CD8-positive, alpha-beta memory T cell (primary cell): ENCODE measurements at regions not wholly inside any gene's neighbourhood (a gene's known extent, or its start where the extent isn't known, plus 50 kb on each side); places are given as distances from the start of the nearest gene placed in this dataset.
"Not testable (repeated sequence)": the region's sequence is repeated elsewhere in the genome, so short reads cannot be mapped to it uniquely, and the experiment has no call there.

ENCODE experiments used
- CTCF ChIA-PET: fragments of 350-600 bp; sonication (Branson Sonifier 250); formaldehyde crosslinking; loops from one replicate; lab custom pipeline; 2021; ENCODE audit warnings: antibody characterized with exemption; lab: Charles Lee
- POLR2A ChIA-PET: fragments of 350-600 bp; sonication (Branson Sonifier 250); formaldehyde crosslinking; loops from one replicate; lab custom pipeline; 2021; ENCODE audit warnings: antibody characterized with exemption; lab: Charles Lee
- DNase-seq, 5 donors: peaks; one replicate each; pipeline versions ENCODE4 v3.0.0 to v3.0.0-alpha.2; 2020 to 2022; ENCODE audit warnings: mixed read lengths in 1 of 5
- H3K27ac ChIP-seq: one replicate; pipeline ENCODE4 v1.7.0; 2013; ENCODE audit warnings: low read depth, mild to moderate bottlenecking, low read length, moderate library complexity
- H3K27me3 ChIP-seq: 2 replicates; pipeline ENCODE4 v1.7.0; 2013; ENCODE audit warnings: low read length, mild to moderate bottlenecking; ENCODE audit not compliant: insufficient read depth, poor library complexity, severe bottlenecking
- H3K36me3 ChIP-seq: 2 replicates; pipeline ENCODE4 v1.7.0; 2013; ENCODE audit warnings: mild to moderate bottlenecking, low read length, moderate library complexity; ENCODE audit not compliant: insufficient read depth
- H3K4me1 ChIP-seq: 2 replicates; pipeline ENCODE4 v1.7.0; 2013; ENCODE audit warnings: mild to moderate bottlenecking, low read length, moderate library complexity; ENCODE audit not compliant: insufficient read depth
- H3K4me3 ChIP-seq: 2 replicates; pipeline ENCODE4 v1.7.0; 2013; ENCODE audit warnings: mild to moderate bottlenecking, low read length
- H3K9me3 ChIP-seq: 2 replicates; pipeline ENCODE4 v1.7.0; 2013; ENCODE audit warnings: mild to moderate bottlenecking, low read length
- H3K27ac Mint-ChIP-seq, 8 donors: one replicate each; pipeline ENCODE4 v1.8.0; 2020 to 2021; ENCODE audit warnings: mixed read lengths in 8 of 8, mild to moderate bottlenecking in 6 of 8, inconsistent platforms in 3 of 8, moderate library complexity in 3 of 8
- H3K27me3 Mint-ChIP-seq, 2 donors: one replicate each; pipeline ENCODE4 v1.8.0; 2020 to 2021; ENCODE audit warnings: mixed read lengths in 2 of 2, mild to moderate bottlenecking in 1 of 2, moderate library complexity in 1 of 2
- H3K36me3 Mint-ChIP-seq, 3 donors: one replicate each; pipeline ENCODE4 v1.8.0; 2020 to 2021; ENCODE audit warnings: mixed read lengths in 3 of 3, inconsistent platforms in 1 of 3, mild to moderate bottlenecking in 1 of 3
- H3K4me1 Mint-ChIP-seq, 3 donors: one replicate each; pipeline ENCODE4 v1.8.0; 2020 to 2021; ENCODE audit warnings: mixed read lengths in 3 of 3, inconsistent platforms in 1 of 3, mild to moderate bottlenecking in 1 of 3
- H3K4me3 Mint-ChIP-seq, 7 donors: one replicate each; pipeline ENCODE4 v1.8.0; 2020 to 2021; ENCODE audit warnings: mixed read lengths in 7 of 7, mild to moderate bottlenecking in 6 of 7, moderate library complexity in 4 of 7, inconsistent platforms in 2 of 7
- H3K9me3 Mint-ChIP-seq, 5 donors: one replicate each; pipeline ENCODE4 v1.8.0; 2020 to 2022; ENCODE audit warnings: mixed read lengths in 5 of 5, mild to moderate bottlenecking in 3 of 5, moderate library complexity in 2 of 5, inconsistent platforms in 1 of 5

DNA sequence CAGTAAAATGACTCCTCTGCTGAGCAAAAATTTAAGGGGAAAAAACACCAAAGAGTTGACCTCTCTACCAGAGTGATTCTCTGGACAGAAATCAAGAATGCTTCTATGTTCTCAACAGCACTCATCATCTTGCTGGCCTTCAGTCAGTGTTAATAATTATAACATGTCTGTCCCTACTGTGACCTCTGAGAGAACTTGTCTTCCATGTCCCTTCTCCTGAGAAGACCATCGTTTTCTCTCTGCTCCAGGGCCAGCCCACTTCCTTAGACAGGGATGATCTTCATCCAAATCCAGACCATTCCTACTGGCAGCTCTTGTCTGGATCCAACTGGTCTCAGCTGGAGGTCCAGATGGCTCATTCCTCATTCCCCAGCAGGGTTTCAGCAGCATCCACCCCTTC is 139.0 kb upstream of the NECTIN3 start:
- no peaks in the 10 kb centered on the region for H3K4me1 ChIP-seq
- H3K9me3 Mint-ChIP-seq = no peaks in the 10 kb centered on the region
- DNase-seq = no peak
- no peaks in the 10 kb centered on the region for H3K9me3 ChIP-seq
- H3K27ac ChIP-seq = no peak overlapping the region
- CTCF ChIA-PET = no interaction called here
- no peak overlapping the region for H3K4me3 Mint-ChIP-seq
- H3K36me3 Mint-ChIP-seq = no peaks in the 10 kb centered on the region
- H3K27me3 Mint-ChIP-seq = peaks cover 3 to 5% of the 10 kb centered on the region in 2 donors
- no peak overlapping the region for H3K4me3 ChIP-seq
- H3K4me1 Mint-ChIP-seq = no peaks in the 10 kb centered on the region
- H3K36me3 ChIP-seq = no peaks in the 10 kb centered on the region
- no peaks in the 10 kb centered on the region for H3K27me3 ChIP-seq
- POLR2A ChIA-PET = no interaction called here
- H3K27ac Mint-ChIP-seq = no peak overlapping the region

DNA sequence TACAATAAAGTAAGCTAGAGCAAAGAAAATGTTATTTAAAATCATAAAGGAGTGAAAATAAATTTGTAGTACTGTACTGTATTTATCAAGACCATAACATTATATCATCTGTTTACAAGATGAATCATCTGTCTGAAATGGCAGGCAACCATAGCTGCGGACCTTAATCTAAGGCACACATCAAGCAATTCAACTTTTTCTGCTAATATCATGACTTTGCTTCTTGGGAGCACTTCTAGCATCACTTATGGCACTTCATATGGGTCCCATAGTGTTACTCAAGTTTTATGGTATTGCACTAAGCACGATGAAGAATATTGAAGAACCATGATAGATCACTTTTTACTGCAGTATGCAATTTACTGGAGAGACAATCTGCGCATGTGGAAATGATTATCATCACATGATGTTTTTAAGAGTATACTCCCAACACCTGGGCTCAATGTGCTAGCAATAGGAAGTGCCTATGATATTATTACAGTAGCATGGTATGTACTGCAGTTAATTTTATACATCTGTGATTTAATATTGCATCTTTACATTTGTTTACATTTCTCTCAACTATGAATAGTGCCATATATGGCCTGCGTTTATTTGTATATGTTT is 137.7 kb upstream of the NECTIN3 start:
- no peak overlapping the region for H3K4me3 Mint-ChIP-seq
- no peaks in the 10 kb centered on the region for H3K9me3 Mint-ChIP-seq
- Histone ChIP-seq H3K4me3 (no peak overlapping the region), H3K9me3 (no peaks in the 10 kb centered on the region), H3K27me3 (no peaks in the 10 kb centered on the region), H3K27ac (no peak overlapping the region), H3K36me3 (no peaks in the 10 kb centered on the region), H3K4me1 (no peaks in the 10 kb centered on the region)
- CTCF ChIA-PET = no interaction called here
- no peak overlapping the region for H3K27ac Mint-ChIP-seq
- DNase-seq = no peak
- no peaks in the 10 kb centered on the region for H3K36me3 Mint-ChIP-seq
- peaks cover 3 to 14% of the 10 kb centered on the region in 2 donors for H3K27me3 Mint-ChIP-seq
- H3K4me1 Mint-ChIP-seq = no peaks in the 10 kb centered on the region
- POLR2A ChIA-PET = no interaction called here

DNA sequence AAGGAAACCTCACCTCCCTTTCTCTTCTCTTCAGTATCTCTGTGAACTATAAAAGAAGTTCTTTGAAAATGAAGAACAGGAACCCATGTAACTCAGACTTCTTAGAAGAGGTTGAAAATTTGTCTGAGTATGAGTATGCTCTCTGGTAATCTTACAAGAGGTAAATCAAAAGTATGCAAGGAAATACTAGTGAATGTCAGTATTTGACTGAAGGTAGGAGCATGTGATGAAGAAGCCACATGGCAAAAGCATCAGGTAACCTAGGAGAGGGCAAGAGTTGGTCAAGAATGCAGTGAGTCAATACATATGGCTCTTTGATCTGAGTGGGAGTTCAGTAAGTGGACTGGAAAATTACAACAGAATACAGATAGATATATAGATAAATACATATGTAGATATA is 133.0 kb upstream of the NECTIN3 start:
- Histone ChIP-seq H3K27me3 (no peaks in the 10 kb centered on the region), H3K36me3 (no peaks in the 10 kb centered on the region), H3K4me1 (no peaks in the 10 kb centered on the region), H3K27ac (no peak overlapping the region), H3K9me3 (no peaks in the 10 kb centered on the region), H3K4me3 (no peak overlapping the region)
- Mint-ChIP-seq H3K4me1 (no peaks in the 10 kb centered on the region), H3K4me3 (no peak overlapping the region), H3K36me3 (peaks cover 0 to 4% (median 0%) of the 10 kb centered on the region in 3 donors), H3K9me3 (peaks cover 0 to 7% (median 4%) of the 10 kb centered on the region in 5 donors), H3K27me3 (peaks cover 1 to 10% of the 10 kb centered on the region in 2 donors), H3K27ac (no peak overlapping the region)
- no peak for DNase-seq
- CTCF ChIA-PET = no interaction called here
- POLR2A ChIA-PET = no interaction called here

DNA sequence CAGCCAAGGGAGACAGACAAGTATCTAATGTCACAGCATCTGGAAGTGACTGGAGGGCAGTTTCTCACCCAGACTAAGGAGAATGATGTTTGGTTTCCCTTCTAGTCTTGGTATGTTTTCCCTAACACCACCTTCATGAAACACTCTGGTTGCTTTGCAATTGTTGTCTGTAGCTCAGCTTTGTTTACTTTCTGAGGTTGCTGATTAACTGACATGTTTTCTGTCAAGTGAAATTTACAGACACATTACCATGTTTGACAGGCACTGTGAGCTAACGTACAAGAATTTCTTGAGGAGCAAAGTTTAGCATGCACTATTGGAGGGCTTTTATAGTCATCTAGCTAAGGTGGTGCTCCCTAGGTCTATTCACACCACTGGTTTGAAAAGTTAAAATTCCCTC is 131.6 kb upstream of the NECTIN3 start:
- Mint-ChIP-seq H3K27me3 (peaks cover 0 to 10% of the 10 kb centered on the region in 2 donors), H3K9me3 (peaks cover 4 to 16% (median 5%) of the 10 kb centered on the region in 5 donors), H3K4me3 (no peak overlapping the region), H3K27ac (no peak overlapping the region), H3K36me3 (peaks cover 0 to 4% (median 0%) of the 10 kb centered on the region in 3 donors), H3K4me1 (no peaks in the 10 kb centered on the region)
- no peaks in the 10 kb centered on the region for H3K27me3 ChIP-seq
- DNase-seq = no peak
- CTCF ChIA-PET = no interaction called here
- H3K9me3 ChIP-seq = no peaks in the 10 kb centered on the region
- no peaks in the 10 kb centered on the region for H3K4me1 ChIP-seq
- H3K27ac ChIP-seq = no peak overlapping the region
- H3K4me3 ChIP-seq = no peak overlapping the region
- POLR2A ChIA-PET = no interaction called here
- no peaks in the 10 kb centered on the region for H3K36me3 ChIP-seq

DNA sequence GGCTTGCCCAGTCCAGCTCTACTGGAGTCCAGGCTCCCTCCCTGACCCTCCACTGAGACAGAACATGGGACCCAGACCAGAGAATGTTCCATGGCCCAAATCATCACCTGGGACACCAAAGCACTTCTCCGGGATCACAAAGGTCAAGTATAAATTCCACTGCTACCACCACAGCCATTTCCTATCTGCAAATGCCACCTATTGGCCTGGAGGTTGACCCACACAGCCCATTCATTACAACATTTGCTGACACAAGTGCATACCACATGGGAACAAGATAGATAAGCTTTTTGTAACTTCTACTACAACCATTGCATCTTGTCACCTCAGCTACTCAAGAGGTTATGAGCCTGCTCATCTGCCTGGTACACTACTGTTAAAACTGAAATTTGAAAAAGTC is 126.8 kb upstream of the NECTIN3 start:
- no peak overlapping the region for H3K27ac Mint-ChIP-seq
- Histone ChIP-seq H3K27ac (no peak overlapping the region), H3K9me3 (no peaks in the 10 kb centered on the region), H3K4me3 (no peak overlapping the region), H3K27me3 (no peaks in the 10 kb centered on the region), H3K36me3 (no peaks in the 10 kb centered on the region), H3K4me1 (no peaks in the 10 kb centered on the region)
- ChIA-PET CTCF (no interaction called here), POLR2A (no interaction called here)
- no peaks in the 10 kb centered on the region for H3K27me3 Mint-ChIP-seq
- DNase-seq = no peak
- no peak overlapping the region for H3K4me3 Mint-ChIP-seq
- peaks cover 24 to 57% (median 37%) of the 10 kb centered on the region in 5 donors for H3K9me3 Mint-ChIP-seq
- H3K4me1 Mint-ChIP-seq = no peaks in the 10 kb centered on the region
- peaks cover 0 to 21% (median 2%) of the 10 kb centered on the region in 3 donors for H3K36me3 Mint-ChIP-seq

DNA sequence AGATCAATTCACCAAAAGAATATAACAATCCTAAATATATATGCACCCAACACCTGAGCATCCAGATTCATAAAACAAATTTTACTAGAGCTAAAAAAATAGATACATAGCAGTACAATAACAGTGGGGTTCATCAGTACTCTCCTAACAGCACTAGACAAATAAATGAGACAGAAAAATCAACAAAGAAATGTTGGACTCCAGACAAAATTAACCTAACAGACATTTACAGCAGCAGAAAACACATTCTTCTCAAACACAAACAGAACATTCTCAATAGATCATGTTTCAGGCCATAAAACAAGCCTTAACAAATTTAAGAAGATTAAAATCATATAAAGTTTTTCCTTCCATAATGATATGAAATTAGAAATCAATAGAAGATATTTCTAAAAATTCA is 124.8 kb upstream of the NECTIN3 start:
- POLR2A ChIA-PET = no interaction called here
- peaks cover 26 to 59% (median 45%) of the 10 kb centered on the region in 5 donors for H3K9me3 Mint-ChIP-seq
- CTCF ChIA-PET = no interaction called here
- no peak overlapping the region for H3K27ac Mint-ChIP-seq
- H3K4me3 Mint-ChIP-seq = no peak overlapping the region
- peaks cover 0 to 18% (median 2%) of the 10 kb centered on the region in 3 donors for H3K36me3 Mint-ChIP-seq
- H3K27ac ChIP-seq = no peak overlapping the region
- no peak overlapping the region for H3K4me3 ChIP-seq
- no peaks in the 10 kb centered on the region for H3K27me3 Mint-ChIP-seq
- H3K4me1 ChIP-seq = no peaks in the 10 kb centered on the region
- no peak for DNase-seq
- no peaks in the 10 kb centered on the region for H3K4me1 Mint-ChIP-seq
- H3K27me3 ChIP-seq = no peaks in the 10 kb centered on the region
- H3K36me3 ChIP-seq = no peaks in the 10 kb centered on the region
- H3K9me3 ChIP-seq = no peaks in the 10 kb centered on the region

DNA sequence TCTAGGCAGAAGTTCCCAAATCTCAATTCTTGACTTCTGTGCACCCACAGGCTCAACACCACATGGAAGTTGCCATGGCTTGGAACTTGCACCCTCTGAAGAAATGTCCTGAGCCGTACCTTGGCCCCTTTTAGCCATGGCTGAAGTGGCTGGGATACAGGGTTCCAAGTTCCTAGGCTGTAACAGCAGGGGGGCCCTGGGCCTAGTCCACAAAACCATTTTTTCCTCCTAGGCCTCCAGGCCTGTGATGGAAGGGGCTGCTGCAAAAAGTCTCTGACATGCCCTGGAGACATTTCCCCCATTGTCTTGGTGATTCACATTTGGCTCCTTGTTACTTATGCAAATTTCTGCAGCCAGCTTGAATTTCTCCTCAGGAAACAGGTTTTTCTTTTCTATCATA is 122.4 kb upstream of the NECTIN3 start:
- H3K4me3 ChIP-seq, H3K4me1 Mint-ChIP-seq, CTCF ChIA-PET, H3K9me3 ChIP-seq, H3K36me3 ChIP-seq, H3K27ac ChIP-seq, H3K27me3 ChIP-seq, H3K27me3 Mint-ChIP-seq, DNase-seq, H3K27ac Mint-ChIP-seq, POLR2A ChIA-PET, H3K4me1 ChIP-seq, H3K4me3 Mint-ChIP-seq: not testable (repeated sequence)
- Mint-ChIP-seq H3K36me3 (peaks cover 0 to 17% (median 2%) of the 10 kb centered on the region in 3 donors), H3K9me3 (peaks cover 22 to 54% (median 45%) of the 10 kb centered on the region in 5 donors)

DNA sequence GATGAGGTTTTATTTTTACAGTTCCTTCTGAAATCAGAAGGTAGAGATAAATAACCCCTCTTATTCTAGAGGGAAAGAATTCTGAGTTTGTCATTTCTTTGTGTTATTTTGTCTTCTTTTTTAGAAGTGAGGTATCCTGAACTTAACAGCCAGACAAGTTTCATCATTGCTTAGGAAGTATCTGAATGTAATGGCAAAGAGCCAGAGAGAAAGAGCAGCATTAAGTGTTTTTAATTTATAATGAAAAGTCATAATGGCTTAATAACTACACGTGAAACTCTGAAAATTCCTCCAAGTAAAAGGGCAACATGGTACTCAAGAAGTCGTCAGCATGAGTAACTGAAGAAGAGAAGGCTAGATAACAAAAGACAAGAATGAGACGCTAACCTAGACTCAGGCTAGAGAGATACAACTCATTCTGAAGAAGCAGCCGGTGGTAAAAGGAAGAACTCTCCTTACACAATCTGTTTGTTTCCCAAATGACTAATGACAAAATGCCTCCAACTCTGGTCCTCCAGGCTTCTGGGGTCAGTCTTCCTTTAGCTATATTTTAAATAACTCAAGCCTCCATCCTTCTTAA is 116.2 kb upstream of the NECTIN3 start:
- CTCF ChIA-PET = no interaction called here

More for the DNA sequence above, 116.2 kb upstream of the NECTIN3 start:
- no peaks in the 10 kb centered on the region for H3K4me1 ChIP-seq
- DNase-seq = no peak
- H3K27me3 ChIP-seq = no peaks in the 10 kb centered on the region
- Mint-ChIP-seq H3K27me3 (peaks cover 0 to 3% of the 10 kb centered on the region in 2 donors), H3K36me3 (no peaks in the 10 kb centered on the region), H3K4me1 (no peaks in the 10 kb centered on the region), H3K4me3 (no peak overlapping the region), H3K27ac (no peak overlapping the region), H3K9me3 (peaks cover 0 to 5% (median 2%) of the 10 kb centered on the region in 5 donors)
- H3K36me3 ChIP-seq = no peaks in the 10 kb centered on the region
- no peaks in the 10 kb centered on the region for H3K9me3 ChIP-seq
- no peak overlapping the region for H3K4me3 ChIP-seq
- POLR2A ChIA-PET = no interaction called here
- no peak overlapping the region for H3K27ac ChIP-seq
